ENCODE measurements at regions not wholly inside any gene's neighbourhood (a gene's known extent, or its start where the extent isn't known, plus 50 kb on each side); places are given as distances from the start of the nearest gene placed in this dataset.

GRCh38 chr10:78933828-78934531 is 134.8 kb upstream of the ZMIZ1 start:
- no peak overlapping the region for H3K27ac ChIP-seq
- TF ChIP-seq CTCF (IDR thresholded peaks at IDR 0.05) (no peak), ZFX (IDR thresholded peaks at IDR 0.05; ENCODE audit: borderline replicate concordance) (no peak)

GRCh38 chr10:78934532-78934898 is 134.3 kb upstream of the ZMIZ1 start:
- no peak overlapping the region for H3K27ac ChIP-seq
- TF ChIP-seq ZFX (IDR thresholded peaks at IDR 0.05; ENCODE audit: borderline replicate concordance) (no peak), CTCF (IDR thresholded peaks at IDR 0.05) (no peak)

- no peak for TF ChIP-seq CTCF (IDR thresholded peaks at IDR 0.05)
- TF ChIP-seq ZFX (IDR thresholded peaks at IDR 0.05; ENCODE audit: borderline replicate concordance) = no peak
- H3K27ac ChIP-seq = no peak overlapping the region
These were observed 133.7 kb upstream of the ZMIZ1 start for GRCh38 chr10:78934994-78935602.

GRCh38 chr10:78935697-78936407 is 132.9 kb upstream of the ZMIZ1 start:
- no peak overlapping the region for H3K27ac ChIP-seq
- TF ChIP-seq CTCF (IDR thresholded peaks at IDR 0.05) = no peak
- TF ChIP-seq ZFX (IDR thresholded peaks at IDR 0.05; ENCODE audit: borderline replicate concordance) = no peak

GRCh38 chr10:78936412-78937342 is 132.1 kb upstream of the ZMIZ1 start:
- H3K27ac ChIP-seq = no peak overlapping the region
- TF ChIP-seq ZFX (IDR thresholded peaks at IDR 0.05; ENCODE audit: borderline replicate concordance) = no peak
- TF ChIP-seq CTCF (IDR thresholded peaks at IDR 0.05) = no peak

GRCh38 chr10:78937393-78937792 is 131.4 kb upstream of the ZMIZ1 start:
- TF ChIP-seq CTCF (IDR thresholded peaks at IDR 0.05) (no peak), ZFX (IDR thresholded peaks at IDR 0.05; ENCODE audit: borderline replicate concordance) (no peak)
- H3K27ac ChIP-seq = no peak overlapping the region

Data from 22Rv1 (cell line).